K562 (cell line): ENCODE measurements at regions not wholly inside any gene's neighbourhood (a gene's known extent, or its start where the extent isn't known, plus 50 kb on each side); places are given as distances from the start of the nearest gene placed in this dataset.

Source experiments
- ATAC-seq: fragments of 200-7000 bp; cut with Tn5 transposase; 3 replicates; pipeline ENCODE4 v1.9.1; 2020; ENCODE audit warnings: moderate library complexity
- BruUV-seq: library from RNA; stranded (reverse); fragments of 400-500 nt; replicated peaks from 2 replicates; lab custom pipeline; 2021; lab: Mats Ljungman, UMichigan
- CTCF ChIA-PET: fragments of 300-600 bp; formaldehyde crosslinking; extraction: SDS; loops from one replicate; lab custom pipeline; 2021; ENCODE audit warnings: low intra/inter-chr PET ratio; lab: Yijun Ruan, JAX
- POLR2A ChIA-PET: fragments of 300-600, 350-650 bp; sonication (Branson Sonifier 250); formaldehyde crosslinking; extraction: SDS; loops from one replicate; lab custom pipeline; 2021; ENCODE audit warnings: antibody characterized with exemption, inconsistent platforms; lab: Yijun Ruan, JAX
- DNase-seq, 4 experiments: peaks; one replicate each; pipeline versions ENCODE4 v3.0.0 to v3.0.0-alpha.2; 2011 to 2018; ENCODE audit warnings: low spot score in 3 of 4, mixed read lengths in 3 of 4; ENCODE audit errors: extremely low read depth in 1 of 4
- FAIRE-seq: peaks from 2 replicates; lab custom pipeline; 2011; peaks lifted over from hg19 to GRCh38; lab: Jason Lieb, UNC
- H2AFZ ChIP-seq: 2 replicates; pipeline ENCODE4 v1.6.0; 2011; ENCODE audit warnings: low read depth, low read length, control low read depth, inconsistent platforms
- H3K27ac ChIP-seq: fragments of 200-600 bp; 3 replicates; pipeline ENCODE4 v1.8.0; 2011; ENCODE audit warnings: low read depth, mild to moderate bottlenecking, control low read depth, inconsistent platforms, low read length, moderate library complexity, mixed read lengths; ENCODE audit errors: extremely low read depth
- H3K27me3 ChIP-seq, 2 experiments: fragments of 300-600 bp in 1 of 2; 2 replicates in 1 of 2; 3 replicates in 1 of 2; pipeline versions ENCODE4 v1.6.0 to v1.8.0; 2011; ENCODE audit warnings: inconsistent platforms in 2 of 2, low read length in 2 of 2, mild to moderate bottlenecking in 1 of 2, mixed read lengths in 1 of 2, moderate library complexity in 1 of 2; ENCODE audit not compliant: control insufficient read depth in 2 of 2, insufficient read depth in 2 of 2
- H3K36me3 ChIP-seq: fragments of 300-600 bp; 3 replicates; pipeline ENCODE4 v1.8.0; 2011; ENCODE audit warnings: mild to moderate bottlenecking, low read length, inconsistent platforms; ENCODE audit not compliant: control insufficient read depth, insufficient read depth
- H3K4me1 ChIP-seq, 2 experiments: fragments of 200-600 bp in 1 of 2; replicated peaks in 1 of 2; 2 replicates in 1 of 2; 3 replicates in 1 of 2; pipeline versions ENCODE4 v1.5.1 to v1.8.0; 2011; ENCODE audit warnings: inconsistent platforms in 2 of 2, low read length in 2 of 2, mild to moderate bottlenecking in 1 of 2, mixed read lengths in 1 of 2, moderate library complexity in 1 of 2; ENCODE audit not compliant: control insufficient read depth in 2 of 2, insufficient read depth in 2 of 2
- H3K4me2 ChIP-seq: 2 replicates; pipeline ENCODE4 v1.6.1; 2011; ENCODE audit warnings: low read length, control low read depth, inconsistent platforms, mixed read lengths; ENCODE audit not compliant: insufficient read depth
- H3K4me3 ChIP-seq: fragments of 200-600 bp; sonication (generic), shearing (Covaris generic); 2 replicates; pipeline ENCODE4 v1.5.1; 2016; ENCODE audit warnings: control low read depth, inconsistent platforms
- H3K79me2 ChIP-seq: fragments of 200-600 bp; 3 replicates; pipeline ENCODE4 v1.8.0; 2011; ENCODE audit warnings: low read length, inconsistent platforms; ENCODE audit not compliant: control insufficient read depth, insufficient read depth
- H3K9ac ChIP-seq, 2 experiments: 2 replicates each; pipeline versions ENCODE4 v1.6.0 to v1.6.1; 2011; ENCODE audit warnings: low read depth in 2 of 2, low read length in 2 of 2, control low read depth in 1 of 2, inconsistent platforms in 1 of 2, mild to moderate bottlenecking in 1 of 2, mixed read lengths in 1 of 2; ENCODE audit not compliant: insufficient read depth in 1 of 2
- H3K9me1 ChIP-seq: one replicate; pipeline ENCODE4 v1.6.0; 2011; ENCODE audit warnings: inconsistent platforms, mild to moderate bottlenecking, low read length, moderate library complexity; ENCODE audit not compliant: control insufficient read depth, insufficient read depth
- H3K9me3 ChIP-seq: replicated peaks from 2 replicates; pipeline ENCODE4 v1.5.1; 2011; ENCODE audit warnings: low read depth, low read length, inconsistent platforms; ENCODE audit not compliant: control insufficient read depth, insufficient read depth
- H4K20me1 ChIP-seq: replicated peaks from 2 replicates; pipeline ENCODE4 v1.6.1; 2011; ENCODE audit warnings: low read length, inconsistent platforms, mixed read lengths; ENCODE audit not compliant: control insufficient read depth, insufficient read depth
- EWSR1 ChIP-seq: fragments of 450-650 bp; IDR thresholded peaks from 2 replicates; pipeline ENCODE4 v1.6.1; 2018; ENCODE audit warnings: borderline replicate concordance, mild to moderate bottlenecking, low read depth, moderate library complexity; ENCODE audit not compliant: partially characterized antibody
- HDAC2 ChIP-seq: fragments of 450-650 bp; IDR thresholded peaks from 2 replicates; pipeline ENCODE4 v1.6.1; 2016; ENCODE audit warnings: mild to moderate bottlenecking
- MCM2 ChIP-seq: fragments of 450-650 bp; IDR thresholded peaks from 2 replicates; pipeline ENCODE4 v1.6.1; 2017; ENCODE audit warnings: low read depth, mild to moderate bottlenecking
- NR2C1 ChIP-seq, 2 experiments: fragments of 450-650 bp; IDR thresholded peaks; 2 replicates each; pipeline ENCODE4 v1.6.1; 2017; ENCODE audit warnings: mild to moderate bottlenecking in 2 of 2, antibody characterized with exemption in 1 of 2, inconsistent platforms in 1 of 2, missing compliant biosample characterization in 1 of 2, missing genetic modification characterization in 1 of 2
- NR3C1 ChIP-seq: sonication (generic); formaldehyde crosslinking; IDR thresholded peaks from 2 replicates; pipeline ENCODE4 v1.8.1; 2022; ENCODE audit warnings: missing genetic modification reagents
- SMAD1 ChIP-seq: fragments of 150-350 bp; IDR thresholded peaks from 2 replicates; pipeline ENCODE4 v1.6.1; 2014; ENCODE audit warnings: low read length, low read depth; ENCODE audit not compliant: partially characterized antibody
- SRSF9 ChIP-seq: fragments of 200-400 bp; formaldehyde crosslinking; IDR thresholded peaks from 2 replicates; pipeline ENCODE4 v1.6.1; 2017; ENCODE audit warnings: low read depth, low read length, borderline replicate concordance
- ZBED1 ChIP-seq: IDR thresholded peaks from 2 replicates; pipeline ENCODE4 v1.6.1; 2014
- ZNF282 ChIP-seq: sonication (generic); formaldehyde crosslinking; IDR thresholded peaks from 2 replicates; pipeline ENCODE4 v1.8.1; 2023; ENCODE audit warnings: missing genetic modification reagents
- ZNF551 ChIP-seq: fragments of 250-450 bp; sonication (Bioruptor Pico); IDR thresholded peaks from 2 replicates; pipeline ENCODE4 v1.5.0; 2021; ENCODE audit warnings: mild to moderate bottlenecking, moderate library complexity
- in situ Hi-C: fragments of 300-500 bp; cut with MboI; formaldehyde crosslinking; loops from 4 replicates; pipeline ENCODE4 v1.15.0; 2018; ENCODE audit warnings: inconsistent platforms, mixed read lengths
- intact Hi-C: fragments of 100-400 bp; cut with micrococcal nuclease; formaldehyde crosslinking; loops from 2 replicates; pipeline ENCODE4 v1.14.2; 2022
- TF ChIP-seq, protein P1 (sequence below): conservative IDR thresholded peaks from 2 replicates; pipeline ENCODE4 v1.6.1; 2011; ENCODE audit warnings: low read depth, mild to moderate bottlenecking, low read length; ENCODE audit not compliant: control insufficient read depth

DNA sequence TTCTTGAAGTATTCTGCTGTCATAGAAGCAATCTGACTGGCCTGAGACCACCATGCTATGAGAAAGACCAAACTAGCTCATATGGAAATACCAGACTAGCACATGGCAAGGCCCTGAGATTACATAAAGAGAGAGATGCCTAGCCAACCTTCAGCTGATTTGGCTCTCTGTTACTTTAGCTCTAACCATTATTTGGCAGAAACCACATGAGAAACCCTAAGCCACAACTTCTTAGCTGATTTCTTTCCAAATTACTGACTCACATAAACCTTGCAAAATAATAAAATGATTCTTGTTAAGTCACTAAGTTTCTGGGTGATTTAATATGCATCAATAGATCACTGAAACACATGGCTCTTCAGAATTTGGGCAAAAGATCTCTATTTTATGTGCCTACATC, 295.0 kb upstream of the ZNF521 start:
- Histone ChIP-seq H3K9me1 (no peaks in the 10 kb centered on the region), H4K20me1 (no peaks in the 10 kb centered on the region), H3K4me3 (no peak overlapping the region), H3K36me3 (no peaks in the 10 kb centered on the region), H3K4me1 (no peaks in the 10 kb centered on the region), H2AFZ (no peak overlapping the region), H3K9ac (no peak overlapping the region), H3K9me3 (no peaks in the 10 kb centered on the region), H3K4me2 (no peak overlapping the region), H3K79me2 (no peaks in the 10 kb centered on the region), H3K27ac (no peak overlapping the region), H3K27me3 (no peaks in the 10 kb centered on the region)
- intact Hi-C loops (no loop called here), in situ Hi-C loops (no loop called here)
- no peak for ATAC-seq
- ChIA-PET CTCF (no interaction called here), POLR2A (interaction anchor here (1.3 kb wide), 1 partner anchor 11 kb away, joined by 4 read pairs; no protein-coding TSS in a partner anchor)
- no TSS peak for BruUV-seq
- DNase-seq, result no peak
- no peak for FAIRE-seq
- TF ChIP-seq SMAD1, result no peak
- TF ChIP-seq NR3C1, result no peak
- TF ChIP-seq HDAC2, result no peak
- TF ChIP-seq NR2C1 (IDR thresholded peaks at IDR 0.05), result no peak
- no peak for TF ChIP-seq NR2C1 (tag; IDR thresholded peaks at IDR 0.05)
- TF ChIP-seq, protein P1, sequence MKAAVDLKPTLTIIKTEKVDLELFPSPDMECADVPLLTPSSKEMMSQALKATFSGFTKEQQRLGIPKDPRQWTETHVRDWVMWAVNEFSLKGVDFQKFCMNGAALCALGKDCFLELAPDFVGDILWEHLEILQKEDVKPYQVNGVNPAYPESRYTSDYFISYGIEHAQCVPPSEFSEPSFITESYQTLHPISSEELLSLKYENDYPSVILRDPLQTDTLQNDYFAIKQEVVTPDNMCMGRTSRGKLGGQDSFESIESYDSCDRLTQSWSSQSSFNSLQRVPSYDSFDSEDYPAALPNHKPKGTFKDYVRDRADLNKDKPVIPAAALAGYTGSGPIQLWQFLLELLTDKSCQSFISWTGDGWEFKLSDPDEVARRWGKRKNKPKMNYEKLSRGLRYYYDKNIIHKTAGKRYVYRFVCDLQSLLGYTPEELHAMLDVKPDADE, result no peak
- no peak for TF ChIP-seq ZBED1
- TF ChIP-seq MCM2, result no peak
- no peak for TF ChIP-seq EWSR1
- no peak for TF ChIP-seq ZNF551 (CRISPR knock-in tag)
- no peak for TF ChIP-seq ZNF282 (CRISPR knock-in tag)
- TF ChIP-seq SRSF9, result no peak
